HG02763 (cell line): ENCODE measurements at regions not wholly inside any gene's neighbourhood (a gene's known extent, or its start where the extent isn't known, plus 50 kb on each side); places are given as distances from the start of the nearest gene placed in this dataset.

Experiments
- ATAC-seq: cut with Tn5 transposase; IDR thresholded peaks from one replicate; pipeline ENCODE4 v1.9.1; 2021; ENCODE audit warnings: mild to moderate bottlenecking, moderate library complexity; ENCODE audit not compliant: unreplicated experiment

DNA sequence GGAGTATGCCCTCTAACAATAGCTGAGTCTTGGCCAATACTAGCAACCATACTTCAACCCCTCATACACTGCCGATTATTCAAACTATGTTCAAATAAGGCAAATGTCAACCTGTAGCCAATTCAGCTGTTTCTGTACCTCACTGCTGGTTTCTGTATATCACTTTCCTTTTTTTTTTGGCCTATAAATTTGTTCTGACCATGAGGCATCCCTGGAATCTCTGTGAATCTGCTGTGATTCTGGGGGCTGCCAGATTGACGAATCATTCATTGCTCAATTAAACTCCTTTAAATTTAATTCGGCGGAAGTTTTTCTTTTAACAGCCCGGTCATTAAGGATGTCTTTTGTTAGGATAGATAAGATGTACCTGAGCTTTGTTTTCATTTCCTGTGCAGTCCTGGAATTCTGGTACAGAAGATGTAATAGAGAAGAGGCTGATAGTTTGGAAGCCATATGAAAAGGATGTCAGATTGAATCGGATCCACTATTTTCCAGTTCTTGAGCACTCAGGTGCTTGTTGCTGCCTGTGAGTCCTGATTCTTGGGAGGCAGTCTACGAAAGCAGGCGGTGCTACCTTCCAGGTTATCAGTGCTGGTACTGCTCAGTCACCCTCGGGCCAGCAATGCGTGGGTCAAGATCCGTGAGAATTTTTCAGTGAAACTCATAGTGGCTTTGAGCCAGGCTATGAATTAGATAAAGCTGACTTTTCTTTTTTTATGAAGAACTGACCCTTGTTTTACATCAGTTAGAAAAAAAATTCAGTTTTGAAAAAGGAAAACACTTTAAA is 106.2 kb upstream of the TUT7 start:
- ATAC-seq, result no peak

GRCh38 chr9:86459599-86460155 is 105.5 kb upstream of the TUT7 start:
- ATAC-seq, result no peak

DNA sequence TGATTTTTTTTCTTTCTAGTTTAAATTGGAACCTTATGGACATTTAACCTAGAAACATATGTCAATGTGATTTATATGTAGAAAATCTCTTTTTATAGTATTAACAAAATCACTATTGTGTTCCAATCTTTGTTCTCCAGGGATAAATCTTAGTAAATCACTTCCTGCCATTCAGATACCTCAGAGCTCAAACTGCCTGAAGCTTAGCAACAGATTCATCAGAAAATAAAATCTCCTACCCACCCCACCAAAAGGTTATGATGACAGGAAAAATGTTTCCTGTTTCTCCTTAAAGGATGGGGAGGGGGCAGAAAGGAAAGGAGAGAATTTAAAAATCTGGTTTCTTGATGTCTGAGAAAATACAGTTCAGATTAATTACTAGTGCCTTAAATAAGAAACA is 105.0 kb upstream of the TUT7 start:
- no peak for ATAC-seq

DNA sequence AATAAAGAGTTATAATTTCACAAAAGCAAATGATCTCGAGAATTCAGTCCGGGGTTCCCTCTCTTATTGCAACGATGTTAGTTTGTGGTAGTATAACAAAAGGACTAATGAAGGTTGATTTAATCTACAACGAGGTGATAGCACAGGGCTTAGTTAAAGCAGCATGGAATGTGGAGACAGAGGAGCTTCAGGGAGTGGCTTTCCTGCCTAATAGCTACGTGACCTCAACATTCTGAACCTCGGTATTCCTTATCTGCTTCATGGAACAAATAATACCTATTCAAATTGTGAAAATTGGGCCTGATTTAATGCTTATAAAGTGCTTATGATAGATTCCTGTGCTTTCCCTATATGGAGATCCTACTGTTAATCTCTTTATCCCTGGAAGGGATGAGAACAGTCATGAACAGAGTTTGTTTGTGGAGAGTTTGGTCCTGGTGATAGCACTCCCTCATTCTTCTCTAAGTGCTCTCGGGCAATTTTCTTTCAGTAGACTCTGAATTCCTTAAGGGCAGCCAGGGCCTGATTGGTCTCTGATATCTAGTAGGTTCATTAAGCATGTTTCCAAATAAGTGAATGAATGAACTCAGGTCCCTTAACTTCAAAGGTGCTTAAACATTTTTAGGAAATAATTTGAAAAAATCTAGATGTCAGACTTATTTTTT is 104.1 kb upstream of the TUT7 start:
- ATAC-seq, result no peak

GRCh38 chr9:86456416-86456815 is 102.2 kb upstream of the TUT7 start:
- ATAC-seq, result no peak

DNA sequence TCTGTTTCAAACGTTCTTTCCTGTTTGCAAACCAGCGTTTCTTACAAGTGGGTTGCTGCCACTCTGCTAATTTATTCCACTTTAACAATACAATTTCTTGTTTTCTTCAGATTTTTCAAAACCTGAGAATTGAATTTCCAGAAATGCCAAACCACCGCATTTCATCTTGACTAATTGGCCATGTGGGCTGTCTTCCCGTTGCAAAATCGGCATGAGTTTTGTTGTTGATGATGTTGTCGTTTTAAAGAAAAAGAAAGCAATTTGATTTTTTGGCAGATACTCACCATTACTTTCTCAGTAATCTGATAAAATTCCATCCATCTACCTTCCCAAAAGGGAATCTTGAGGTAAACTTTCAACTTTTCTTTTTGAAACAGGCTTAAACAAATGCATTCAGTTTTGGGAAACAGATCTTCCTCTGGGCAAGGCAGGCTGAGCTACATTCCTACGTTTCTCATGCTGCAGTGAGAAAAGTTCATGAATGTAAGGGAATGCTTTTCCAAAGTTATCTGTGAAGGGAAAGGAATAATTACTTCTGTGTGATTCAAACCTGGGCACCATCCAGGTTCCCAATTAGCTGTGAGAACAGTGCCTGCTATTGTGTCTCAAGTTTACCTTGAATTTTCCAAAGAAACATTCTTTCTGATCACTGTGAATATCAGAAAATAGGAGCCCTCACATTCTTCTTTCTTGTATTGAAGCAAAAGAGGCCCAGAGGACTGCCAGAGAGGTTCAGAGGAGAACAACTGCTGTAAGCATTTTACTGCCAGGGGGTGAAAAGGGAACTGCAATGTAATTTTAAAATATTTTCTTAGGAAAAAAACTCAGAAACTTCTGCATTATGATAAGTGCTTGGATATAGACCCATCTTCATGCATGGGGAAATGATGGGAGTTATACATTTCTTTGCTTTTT is 100.7 kb upstream of the TUT7 start:
- ATAC-seq, result no peak

GRCh38 chr9:86452201-86452828 is 98.1 kb upstream of the TUT7 start:
- no peak for ATAC-seq

DNA sequence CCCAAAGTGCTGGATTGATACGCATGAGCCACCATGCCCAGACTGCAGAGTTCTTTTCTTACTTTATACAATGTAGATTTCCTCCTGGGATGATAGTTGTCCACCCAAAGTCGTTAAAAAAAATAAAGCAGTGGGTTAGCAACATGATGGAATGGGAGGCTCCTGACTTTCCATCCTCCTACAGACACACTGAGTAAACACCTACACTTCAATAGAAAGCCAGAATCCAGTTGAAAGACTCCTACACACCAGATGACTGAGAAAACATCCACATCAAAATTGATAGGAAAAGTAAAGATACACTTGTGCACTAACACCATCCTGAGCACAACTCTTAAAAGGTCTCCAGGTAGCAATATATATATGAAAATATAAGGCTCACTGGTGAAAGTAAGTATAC is 95.0 kb upstream of the TUT7 start:
- no peak for ATAC-seq

- ATAC-seq, result no peak
Measured at GRCh38 chr9:86445671-86446070, 91.5 kb upstream of the TUT7 start.

DNA sequence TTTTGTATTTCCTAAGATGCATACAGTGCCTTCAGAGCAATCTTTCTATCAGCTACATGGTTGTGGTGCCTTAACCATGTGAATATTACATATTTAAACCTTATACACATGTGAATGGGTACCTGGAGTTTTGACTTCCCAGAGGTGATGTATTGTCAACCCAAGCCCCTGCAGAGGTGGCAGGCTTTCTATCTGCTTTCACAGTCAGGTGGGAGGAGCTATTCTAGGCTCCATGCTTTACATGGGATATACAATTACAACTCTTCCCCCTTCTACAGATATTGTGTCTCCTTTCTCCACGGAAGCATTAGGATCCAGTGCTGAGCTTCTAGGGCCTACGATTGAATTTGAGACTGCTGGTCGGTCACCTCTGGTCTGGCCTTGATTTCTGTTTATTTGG is 89.8 kb upstream of the TUT7 start:
- ATAC-seq, result no peak

DNA sequence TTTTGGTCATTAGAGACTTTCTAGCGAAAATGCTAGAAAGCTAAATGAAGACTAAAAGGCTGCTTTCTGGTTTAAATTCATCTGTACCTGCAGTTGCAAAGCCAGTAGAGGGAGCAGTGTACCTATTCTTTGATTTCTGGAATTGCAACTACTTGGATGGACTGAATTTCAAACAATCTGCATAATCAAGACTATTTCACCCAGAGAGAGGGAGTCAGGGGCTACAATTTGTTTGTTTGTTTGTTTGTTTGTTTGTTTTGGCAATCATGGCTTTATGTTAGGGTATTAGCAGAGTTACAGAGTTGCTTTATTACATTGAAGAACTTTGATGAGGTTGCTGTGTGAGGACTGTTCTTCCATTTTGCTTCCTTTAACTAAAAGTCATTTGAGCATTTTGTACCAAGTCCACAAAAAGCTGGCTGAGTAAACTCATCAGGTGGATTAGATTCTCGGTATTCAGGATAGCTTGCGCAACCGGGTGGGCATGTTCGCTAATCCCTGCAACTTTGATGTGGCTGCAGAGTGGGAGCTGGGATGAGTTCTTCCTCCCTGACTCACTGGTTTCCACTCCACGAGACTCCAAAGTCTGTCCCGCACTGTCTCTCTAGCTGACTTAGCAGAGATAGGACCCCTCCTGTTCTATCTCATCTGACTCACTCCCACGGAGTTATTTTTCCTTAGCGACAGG is 80.0 kb upstream of the TUT7 start:
- no peak for ATAC-seq

GRCh38 chr9:86424251-86424891 is 70.2 kb upstream of the TUT7 start:
- ATAC-seq, result no peak

DNA sequence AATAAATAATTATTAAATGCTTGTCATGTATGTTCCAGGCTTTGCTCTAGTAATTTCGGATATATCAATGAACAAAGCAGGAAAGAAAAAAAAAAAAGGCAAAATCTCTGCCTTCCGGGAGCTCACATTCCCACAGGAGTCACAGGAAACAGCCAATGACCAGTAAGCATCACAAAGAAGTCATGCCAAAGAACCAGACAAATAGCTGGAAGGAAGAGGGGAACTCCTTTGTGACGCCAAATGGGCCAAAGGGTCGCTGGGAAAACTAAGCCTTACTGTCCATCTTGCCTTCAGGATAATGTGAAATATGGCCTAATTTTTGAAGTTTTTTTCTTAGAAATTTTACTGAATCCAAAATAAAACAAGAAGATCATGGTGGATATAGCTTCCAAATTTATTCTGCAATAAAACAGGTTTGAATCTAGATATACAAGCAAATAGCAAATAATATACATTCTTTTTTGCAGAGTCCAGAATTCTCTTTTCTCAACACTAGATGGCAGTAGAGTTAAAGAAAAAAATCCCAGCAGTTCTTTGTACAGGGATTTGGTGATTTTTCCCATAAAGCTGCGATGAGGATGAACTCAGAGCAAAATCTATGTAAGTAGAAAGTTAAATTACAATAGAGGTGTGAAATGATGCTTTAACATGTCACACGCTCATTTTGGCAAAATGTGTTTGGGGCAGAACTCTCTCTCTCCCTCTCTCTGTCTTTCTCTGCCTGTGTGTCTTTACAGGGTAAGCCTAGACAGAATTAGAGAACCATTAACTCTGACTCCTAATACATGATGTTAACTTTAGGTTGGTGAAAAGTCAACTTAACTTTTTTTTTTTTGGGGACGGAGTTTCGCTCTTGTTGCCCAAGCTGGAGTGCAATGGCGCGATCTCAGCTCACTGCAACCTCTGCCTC is 60.0 kb upstream of the TUT7 start:
- ATAC-seq, result no peak

- ATAC-seq, result no peak
Measured at GRCh38 chr9:86410281-86410680, 56.1 kb upstream of the TUT7 start.

DNA sequence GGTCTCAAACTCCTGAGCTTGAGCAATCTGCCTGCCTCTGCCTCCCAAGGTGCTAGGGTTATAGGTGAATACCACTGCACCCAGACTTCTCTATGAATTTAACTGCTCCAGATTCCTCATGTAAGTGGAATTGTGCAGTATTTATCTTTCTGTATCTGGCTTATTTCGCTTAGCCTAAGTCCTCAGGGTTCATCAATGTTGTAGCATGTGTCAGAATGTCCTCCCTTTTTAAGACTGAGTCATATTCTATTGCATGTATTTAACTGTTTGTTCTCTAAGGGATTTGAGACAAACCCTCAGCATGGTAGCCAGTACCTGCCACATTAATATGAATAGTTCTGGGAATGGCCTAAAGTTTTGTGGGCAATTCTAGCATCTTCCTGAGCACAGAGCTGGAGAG is 53.9 kb upstream of the TUT7 start:
- no peak for ATAC-seq

DNA sequence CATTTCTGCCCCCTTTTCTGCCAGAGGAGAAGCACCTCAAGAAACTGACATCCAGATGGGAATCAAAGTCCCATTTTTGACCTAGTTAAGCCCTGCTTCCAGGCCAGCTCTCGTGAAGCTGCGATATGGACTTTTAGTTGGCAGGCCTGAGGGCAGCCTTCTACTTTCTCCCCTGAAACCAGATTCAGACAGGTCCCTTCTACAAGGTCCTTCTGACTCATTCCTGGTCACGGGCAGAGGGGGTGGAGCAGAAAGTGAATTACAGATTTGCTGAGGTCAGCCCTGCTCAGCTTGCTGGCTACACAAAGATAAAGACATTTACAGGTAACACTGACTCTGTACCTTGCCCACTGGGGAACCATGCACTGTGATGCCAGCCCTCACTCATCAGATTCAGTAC is 52.8 kb upstream of the TUT7 start:
- no peak for ATAC-seq

DNA sequence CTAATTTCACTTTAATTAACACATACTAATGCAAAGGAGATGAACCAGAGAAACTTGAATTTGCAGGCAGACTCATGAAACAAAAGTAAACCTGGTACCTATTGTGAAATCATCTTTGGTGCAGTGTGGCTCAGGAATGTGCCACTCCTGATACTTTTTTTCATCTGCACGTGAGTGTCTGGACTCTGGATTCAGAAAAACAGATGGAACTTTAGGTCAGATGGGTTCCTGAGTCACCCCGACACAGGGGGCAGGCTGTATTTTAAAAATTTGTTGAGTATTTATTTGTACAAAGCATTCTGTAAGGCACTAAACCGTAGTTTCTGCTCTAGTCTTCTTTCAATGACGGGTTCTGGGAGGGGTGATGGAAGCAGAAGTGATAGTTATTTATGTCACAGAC is 52.2 kb upstream of the TUT7 start:
- no peak for ATAC-seq

- ATAC-seq, result no peak
Measured at GRCh38 chr9:86405926-86406325, 51.7 kb upstream of the TUT7 start.

GRCh38 chr9:86405086-86405491 is 50.9 kb upstream of the TUT7 start:
- no peak for ATAC-seq
